ENCODE measurements at regions not wholly inside any gene's neighbourhood (a gene's known extent, or its start where the extent isn't known, plus 50 kb on each side); places are given as distances from the start of the nearest gene placed in this dataset.

DNA sequence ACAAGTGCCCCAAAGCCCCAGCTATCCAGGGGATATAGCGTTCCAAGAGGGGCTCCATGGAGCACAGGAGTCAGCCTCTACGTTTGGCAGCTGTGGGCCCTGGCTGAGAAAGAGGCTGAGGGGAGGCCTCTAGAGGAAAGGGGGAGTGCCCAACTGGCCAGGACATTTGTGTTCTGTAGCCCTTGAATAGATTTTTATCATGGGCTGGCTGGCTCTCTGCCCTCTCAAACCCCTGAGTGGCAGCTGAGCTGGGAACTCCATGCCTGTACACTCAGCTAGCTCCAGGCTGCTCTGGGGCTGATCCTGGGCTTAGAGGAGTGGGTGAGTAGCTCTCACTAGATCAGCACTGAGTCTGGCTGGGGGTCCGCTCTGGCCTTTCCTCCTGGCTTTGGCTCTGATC, 285.0 kb downstream of the ZSWIM6 start:
- peaks cover 6% of the 10 kb centered on the region; the same call in 1 of the 2 replicates for H3K4me1 ChIP-seq (ENCODE audit: control insufficient read depth, low read length)
- H3F3A ChIP-seq (ENCODE audit: control insufficient read depth, insufficient read depth): no peaks in the 10 kb centered on the region
- no peak overlapping the region for H3K27ac ChIP-seq (ENCODE audit: low read depth, low read length)
- H3K9me3 ChIP-seq (ENCODE audit: control insufficient read depth, insufficient read depth, low read length): no peaks in the 10 kb centered on the region
- no peaks in the 10 kb centered on the region for H3K36me3 ChIP-seq (ENCODE audit: control insufficient read depth, low read length)
- TF ChIP-seq EZH2phosphoT487 (IDR thresholded peaks at IDR 0.05; ENCODE audit: borderline replicate concordance, low read length): no peak
- TF ChIP-seq, protein P1, sequence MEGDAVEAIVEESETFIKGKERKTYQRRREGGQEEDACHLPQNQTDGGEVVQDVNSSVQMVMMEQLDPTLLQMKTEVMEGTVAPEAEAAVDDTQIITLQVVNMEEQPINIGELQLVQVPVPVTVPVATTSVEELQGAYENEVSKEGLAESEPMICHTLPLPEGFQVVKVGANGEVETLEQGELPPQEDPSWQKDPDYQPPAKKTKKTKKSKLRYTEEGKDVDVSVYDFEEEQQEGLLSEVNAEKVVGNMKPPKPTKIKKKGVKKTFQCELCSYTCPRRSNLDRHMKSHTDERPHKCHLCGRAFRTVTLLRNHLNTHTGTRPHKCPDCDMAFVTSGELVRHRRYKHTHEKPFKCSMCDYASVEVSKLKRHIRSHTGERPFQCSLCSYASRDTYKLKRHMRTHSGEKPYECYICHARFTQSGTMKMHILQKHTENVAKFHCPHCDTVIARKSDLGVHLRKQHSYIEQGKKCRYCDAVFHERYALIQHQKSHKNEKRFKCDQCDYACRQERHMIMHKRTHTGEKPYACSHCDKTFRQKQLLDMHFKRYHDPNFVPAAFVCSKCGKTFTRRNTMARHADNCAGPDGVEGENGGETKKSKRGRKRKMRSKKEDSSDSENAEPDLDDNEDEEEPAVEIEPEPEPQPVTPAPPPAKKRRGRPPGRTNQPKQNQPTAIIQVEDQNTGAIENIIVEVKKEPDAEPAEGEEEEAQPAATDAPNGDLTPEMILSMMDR (IDR thresholded peaks at IDR 0.05; ENCODE audit: low read depth, low read length, poor library complexity, severe bottlenecking): no peak
- no peaks in the 10 kb centered on the region for H3K27me3 ChIP-seq (ENCODE audit: control insufficient read depth, low read length)
- H3K9me2 ChIP-seq (replicated peaks; ENCODE audit: control insufficient read depth, low read length): no peaks in the 10 kb centered on the region
- no peaks in the 10 kb centered on the region for H4K20me1 ChIP-seq (ENCODE audit: control insufficient read depth, insufficient read depth, low read depth, low read length)
- H3K79me2 ChIP-seq (ENCODE audit: control insufficient read depth, low read length): no peaks in the 10 kb centered on the region
- no peak overlapping the region for H3K4me2 ChIP-seq (ENCODE audit: low read length)
- no peak overlapping the region for H3K4me3 ChIP-seq (ENCODE audit: low read length)

DNA sequence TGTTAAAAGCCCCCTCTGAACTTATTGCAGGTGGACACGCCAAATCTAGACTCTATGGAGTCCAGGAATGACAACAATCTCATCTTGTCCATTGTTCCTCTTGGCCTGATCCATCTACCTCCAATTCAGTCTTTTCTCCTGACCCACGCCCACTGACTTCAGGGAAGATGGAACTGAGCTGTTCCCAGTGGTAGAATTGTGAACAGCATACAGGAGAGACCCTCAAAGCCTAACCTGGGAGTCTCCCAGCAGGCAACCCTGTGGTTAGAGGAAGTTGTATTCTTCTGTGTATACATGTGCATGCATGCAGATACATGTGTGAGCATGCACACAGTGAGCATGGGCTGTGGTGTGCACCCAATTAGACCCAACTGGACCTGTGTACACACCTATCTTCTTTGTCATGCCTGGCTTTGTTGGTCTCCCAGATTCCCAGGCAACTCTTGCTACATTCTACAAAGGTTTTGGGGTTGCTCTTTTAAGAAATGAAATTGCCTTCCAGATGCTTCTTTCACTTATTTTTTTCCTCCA, 286.0 kb downstream of the ZSWIM6 start:
- H4K20me1 ChIP-seq (ENCODE audit: control insufficient read depth, insufficient read depth, low read depth, low read length): no peaks in the 10 kb centered on the region
- no peaks in the 10 kb centered on the region for H3K79me2 ChIP-seq (ENCODE audit: control insufficient read depth, low read length)
- H3K4me1 ChIP-seq (ENCODE audit: control insufficient read depth, low read length): peaks cover 6% of the 10 kb centered on the region; the same call in 1 of the 2 replicates
- no peaks in the 10 kb centered on the region for H3F3A ChIP-seq (ENCODE audit: control insufficient read depth, insufficient read depth)
- TF ChIP-seq EZH2phosphoT487 (IDR thresholded peaks at IDR 0.05; ENCODE audit: borderline replicate concordance, low read length): no peak
- TF ChIP-seq, protein P1 (IDR thresholded peaks at IDR 0.05; ENCODE audit: low read depth, low read length, poor library complexity, severe bottlenecking): no peak
- H3K27ac ChIP-seq (ENCODE audit: low read depth, low read length): no peak overlapping the region
- no peaks in the 10 kb centered on the region for H3K36me3 ChIP-seq (ENCODE audit: control insufficient read depth, low read length)
- H3K4me3 ChIP-seq (ENCODE audit: low read length): no peak overlapping the region
- H3K4me2 ChIP-seq (ENCODE audit: low read length): no peak overlapping the region
- H3K27me3 ChIP-seq (ENCODE audit: control insufficient read depth, low read length): no peaks in the 10 kb centered on the region
- no peaks in the 10 kb centered on the region for H3K9me2 ChIP-seq (replicated peaks; ENCODE audit: control insufficient read depth, low read length)
- H3K9me3 ChIP-seq (ENCODE audit: control insufficient read depth, insufficient read depth, low read length): no peaks in the 10 kb centered on the region

DNA sequence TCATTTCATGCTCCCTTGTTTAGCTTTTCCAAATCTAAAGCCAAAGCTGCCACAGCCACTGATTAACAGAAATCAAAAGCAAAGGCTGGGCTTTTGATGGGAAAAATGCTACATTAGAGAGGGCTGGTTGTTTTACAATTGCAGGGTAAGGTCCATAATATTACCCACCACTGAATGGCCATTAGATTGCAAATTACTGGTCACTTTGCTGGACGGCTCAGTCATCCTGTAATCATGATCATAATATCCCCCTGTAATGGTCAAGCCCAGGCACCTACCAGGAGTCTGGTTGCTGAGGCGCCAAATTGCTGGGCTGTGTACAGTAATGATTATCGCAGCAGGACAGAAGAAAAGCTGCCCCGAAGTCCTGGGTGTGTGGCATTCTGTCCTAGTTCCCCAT, 286.5 kb downstream of the ZSWIM6 start:
- Histone ChIP-seq H3K9me2 (replicated peaks; ENCODE audit: control insufficient read depth, low read length) (no peaks in the 10 kb centered on the region), H3K4me3 (ENCODE audit: low read length) (no peak overlapping the region), H3K36me3 (ENCODE audit: control insufficient read depth, low read length) (no peaks in the 10 kb centered on the region), H4K20me1 (ENCODE audit: control insufficient read depth, insufficient read depth, low read depth, low read length) (no peaks in the 10 kb centered on the region), H3K9me3 (ENCODE audit: control insufficient read depth, insufficient read depth, low read length) (no peaks in the 10 kb centered on the region), H3F3A (ENCODE audit: control insufficient read depth, insufficient read depth) (no peaks in the 10 kb centered on the region), H3K27ac (ENCODE audit: low read depth, low read length) (no peak overlapping the region), H3K27me3 (ENCODE audit: control insufficient read depth, low read length) (no peaks in the 10 kb centered on the region), H3K4me1 (ENCODE audit: control insufficient read depth, low read length) (peaks cover 6% of the 10 kb centered on the region; the same call in 1 of the 2 replicates), H3K4me2 (ENCODE audit: low read length) (no peak overlapping the region), H3K79me2 (ENCODE audit: control insufficient read depth, low read length) (no peaks in the 10 kb centered on the region)
- no peak for TF ChIP-seq EZH2phosphoT487 (IDR thresholded peaks at IDR 0.05; ENCODE audit: borderline replicate concordance, low read length)
- TF ChIP-seq, protein P1 (IDR thresholded peaks at IDR 0.05; ENCODE audit: low read depth, low read length, poor library complexity, severe bottlenecking): no peak

Measured in DOHH2 (cell line).